Psoas muscle (tissue), 7 donors: ENCODE measurements at regions not wholly inside any gene's neighbourhood (a gene's known extent, or its start where the extent isn't known, plus 50 kb on each side); places are given as distances from the start of the nearest gene placed in this dataset.

ENCODE experiments used
- ATAC-seq, 4 donors: fragments of 200-7000 bp; cut with Tn5 transposase; one replicate each; pipeline ENCODE4 v1.9.1; 2020; ENCODE audit warnings: moderate library complexity in 3 of 4, mild to moderate bottlenecking in 2 of 4
- DNase-seq, 2 donors: peaks; one replicate each; pipeline ENCODE4 v3.0.0-alpha.2; 2020
- H3K27ac ChIP-seq: fragments of 200-600 bp; one replicate; pipeline ENCODE4 v1.8.0; 2022
- H3K27me3 ChIP-seq, 3 donors: fragments of 200-600 bp in 1 of 3; one replicate each; pipeline versions ENCODE4 v1.6.1 to v1.8.0; 2013 to 2022; ENCODE audit warnings: low read length in 2 of 3, mild to moderate bottlenecking in 2 of 3, moderate library complexity in 1 of 3; ENCODE audit not compliant: insufficient read depth in 3 of 3
- H3K36me3 ChIP-seq, 2 donors: fragments of 200-600 bp in 1 of 2; one replicate each; pipeline versions ENCODE4 v1.6.1 to v1.8.0; 2013 to 2022; ENCODE audit warnings: low read depth in 1 of 2, mild to moderate bottlenecking in 1 of 2, moderate library complexity in 1 of 2; ENCODE audit not compliant: insufficient read depth in 1 of 2
- H3K4me1 ChIP-seq: fragments of 200-600 bp; one replicate; pipeline ENCODE4 v1.8.0; 2022
- H3K4me3 ChIP-seq: fragments of 200-600 bp; one replicate; pipeline ENCODE4 v1.8.0; 2022; ENCODE audit warnings: mild to moderate bottlenecking
- H3K9me3 ChIP-seq: fragments of 200-600 bp; one replicate; pipeline ENCODE4 v1.8.0; 2022
- WGBS, 3 donors: extraction: QIAGEN DNeasy Blood & Tissue Kit; methylation state at CpG; one replicate each; pipeline versions ENCODE4 v1.1.6 to v1.1.7; 2013; 5-methylcytosine and 5-hydroxymethylcytosine counted together
- intact Hi-C, 2 donors: fragments of 100-400 bp; cut with DNase I; formaldehyde crosslinking; loops; one replicate each; pipeline versions ENCODE4 v1.11.0 to v1.14.2; 2022
- TF ChIP-seq, protein P1 (sequence below): fragments of 200-600 bp; IDR thresholded peaks from one replicate; pipeline ENCODE4 v1.8.0; 2022; ENCODE audit warnings: antibody characterized with exemption
- donor health status: healthy with polysubstance abuse.
- donor health status: DM: no; HTN: no; CAD: no; lungs with moderate emphysema.
- donor health status: Bipolar disorder and iron deficiency.
- donor health status: healthy.
- donor health status: DM: yes; HTN: yes; CAD: no.
- donor health status: DM: no; HTN: no; CAD: no.
- donor health status: DM: yes; HTN: yes; CAD: no.

DNA sequence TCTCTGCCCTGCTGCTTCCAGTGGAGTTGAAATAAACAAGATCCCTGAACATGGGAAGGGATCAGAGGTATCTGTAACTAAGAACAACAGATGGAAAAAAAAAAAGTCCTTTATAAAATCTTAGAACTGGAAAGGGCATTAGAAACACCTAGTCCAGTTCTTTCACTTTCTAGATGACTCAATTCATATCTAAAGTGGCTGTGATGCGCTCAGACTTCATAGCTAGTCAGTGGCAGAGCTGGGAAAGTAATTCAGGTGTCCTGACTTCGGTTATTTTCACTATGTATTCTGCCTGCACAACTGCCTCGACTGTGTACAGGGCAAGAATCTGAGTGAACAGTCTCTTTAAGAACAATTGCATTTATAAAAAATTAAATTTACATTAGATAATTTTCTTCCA is 151.8 kb upstream of the TMTC4 start:
- TF ChIP-seq, protein P1, sequence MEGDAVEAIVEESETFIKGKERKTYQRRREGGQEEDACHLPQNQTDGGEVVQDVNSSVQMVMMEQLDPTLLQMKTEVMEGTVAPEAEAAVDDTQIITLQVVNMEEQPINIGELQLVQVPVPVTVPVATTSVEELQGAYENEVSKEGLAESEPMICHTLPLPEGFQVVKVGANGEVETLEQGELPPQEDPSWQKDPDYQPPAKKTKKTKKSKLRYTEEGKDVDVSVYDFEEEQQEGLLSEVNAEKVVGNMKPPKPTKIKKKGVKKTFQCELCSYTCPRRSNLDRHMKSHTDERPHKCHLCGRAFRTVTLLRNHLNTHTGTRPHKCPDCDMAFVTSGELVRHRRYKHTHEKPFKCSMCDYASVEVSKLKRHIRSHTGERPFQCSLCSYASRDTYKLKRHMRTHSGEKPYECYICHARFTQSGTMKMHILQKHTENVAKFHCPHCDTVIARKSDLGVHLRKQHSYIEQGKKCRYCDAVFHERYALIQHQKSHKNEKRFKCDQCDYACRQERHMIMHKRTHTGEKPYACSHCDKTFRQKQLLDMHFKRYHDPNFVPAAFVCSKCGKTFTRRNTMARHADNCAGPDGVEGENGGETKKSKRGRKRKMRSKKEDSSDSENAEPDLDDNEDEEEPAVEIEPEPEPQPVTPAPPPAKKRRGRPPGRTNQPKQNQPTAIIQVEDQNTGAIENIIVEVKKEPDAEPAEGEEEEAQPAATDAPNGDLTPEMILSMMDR, result no peak
- DNase-seq, result no peak
- Histone ChIP-seq H3K4me1 (no peaks in the 10 kb centered on the region), H3K4me3 (no peak overlapping the region), H3K36me3 (no peaks in the 10 kb centered on the region), H3K27ac (no peak overlapping the region), H3K27me3 (peaks cover 0 to 3% (median 0%) of the 10 kb centered on the region in 3 donors), H3K9me3 (no peaks in the 10 kb centered on the region)
- ATAC-seq, result no peak
- 61 to 80% (median 68%) methylated on average over 3 of the region's 3 CpGs for WGBS, 3 donors
- intact Hi-C loops, result no loop called here

DNA sequence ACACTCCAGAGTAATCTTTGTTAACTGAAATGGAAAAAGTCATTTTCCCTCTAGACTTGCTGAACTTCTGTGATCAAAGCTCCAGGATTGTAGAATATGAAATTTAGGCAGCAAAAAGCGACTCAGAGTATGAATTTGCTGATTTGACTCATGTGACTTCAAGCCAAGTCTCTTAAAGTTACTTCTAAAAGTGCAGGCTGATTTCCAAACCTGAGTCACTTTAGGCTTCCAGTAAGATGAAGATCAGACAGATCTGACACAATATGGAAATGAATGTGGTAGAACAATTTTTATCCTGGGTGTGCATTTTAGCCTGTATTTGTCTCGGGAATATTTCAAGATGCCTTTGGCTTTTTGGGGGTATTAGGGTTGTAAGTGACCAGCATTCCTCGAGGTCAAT is 151.0 kb upstream of the TMTC4 start:
- intact Hi-C loops, result no loop called here
- Histone ChIP-seq H3K36me3 (no peaks in the 10 kb centered on the region), H3K27ac (no peak overlapping the region), H3K27me3 (peaks cover 0 to 3% (median 0%) of the 10 kb centered on the region in 3 donors), H3K4me1 (no peaks in the 10 kb centered on the region), H3K9me3 (no peaks in the 10 kb centered on the region), H3K4me3 (no peak overlapping the region)
- ATAC-seq, result no peak
- DNase-seq, result no peak
- WGBS, 3 donors, result 58 to 71% (median 64%) methylated on average over 3 of the region's 3 CpGs
- TF ChIP-seq, protein P1, result no peak

DNA sequence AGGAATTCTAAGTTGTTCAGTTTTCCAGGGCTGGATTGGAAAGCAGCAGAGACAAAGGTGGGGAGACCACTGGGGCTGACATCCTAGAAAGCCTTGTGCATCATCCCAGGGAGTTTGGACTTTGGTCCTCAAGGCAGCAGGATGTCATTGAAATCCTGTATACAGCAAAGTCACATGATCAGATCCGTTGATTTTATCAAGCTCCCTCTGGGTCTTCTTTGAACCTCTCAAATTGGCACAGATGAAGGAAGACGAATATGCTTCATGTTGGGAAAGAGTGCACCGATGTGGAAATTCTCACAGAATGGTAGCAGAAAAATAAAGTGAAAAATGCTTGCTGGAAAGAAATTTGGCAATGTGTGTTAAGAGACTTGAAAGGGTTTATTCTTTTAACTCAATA is 149.8 kb upstream of the TMTC4 start:
- 34 to 60% (median 35%) methylated on average over 3 of the region's 3 CpGs for WGBS, 3 donors
- ATAC-seq, result no peak
- intact Hi-C loops, result no loop called here

DNA sequence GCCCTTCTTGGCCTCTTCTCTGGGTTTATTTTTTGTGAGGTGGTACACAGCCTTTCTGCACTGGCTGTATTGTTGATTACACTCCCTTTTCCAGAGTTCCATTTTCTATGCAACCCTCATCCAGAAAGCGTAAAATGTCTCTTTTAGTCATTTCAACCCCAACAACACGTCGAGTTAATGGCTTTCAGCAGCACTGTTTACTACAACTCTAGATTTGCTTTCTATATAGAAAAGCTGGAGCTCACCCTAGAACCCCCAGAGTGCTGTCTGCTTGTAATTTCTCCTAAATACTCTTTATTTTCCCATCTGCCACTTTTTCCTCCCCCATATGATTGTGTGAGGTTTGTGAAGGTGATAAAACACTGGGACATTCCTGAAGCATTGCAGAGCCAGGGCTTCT is 148.9 kb upstream of the TMTC4 start:
- intact Hi-C loops, result no loop called here
- H3K9me3 ChIP-seq, result no peaks in the 10 kb centered on the region
- H3K27ac ChIP-seq, result no peak overlapping the region
- DNase-seq (no peak), ATAC-seq (no peak)
- WGBS, 3 donors, result 56 to 72% (median 61%) methylated on average over 3 of the region's 3 CpGs
- H3K36me3 ChIP-seq, result no peaks in the 10 kb centered on the region
- no peaks in the 10 kb centered on the region for H3K4me1 ChIP-seq
- TF ChIP-seq, protein P1, result no peak
- H3K4me3 ChIP-seq, result no peak overlapping the region
- peaks cover 0 to 3% (median 0%) of the 10 kb centered on the region in 3 donors for H3K27me3 ChIP-seq

More for the DNA sequence above, 149.8 kb upstream of the TMTC4 start:
- Histone ChIP-seq H3K4me1 (no peaks in the 10 kb centered on the region), H3K27ac (no peak overlapping the region), H3K36me3 (no peaks in the 10 kb centered on the region), H3K4me3 (no peak overlapping the region), H3K9me3 (no peaks in the 10 kb centered on the region), H3K27me3 (peaks cover 0 to 3% (median 0%) of the 10 kb centered on the region in 3 donors)
- no peak for DNase-seq
- TF ChIP-seq, protein P1, result no peak

DNA sequence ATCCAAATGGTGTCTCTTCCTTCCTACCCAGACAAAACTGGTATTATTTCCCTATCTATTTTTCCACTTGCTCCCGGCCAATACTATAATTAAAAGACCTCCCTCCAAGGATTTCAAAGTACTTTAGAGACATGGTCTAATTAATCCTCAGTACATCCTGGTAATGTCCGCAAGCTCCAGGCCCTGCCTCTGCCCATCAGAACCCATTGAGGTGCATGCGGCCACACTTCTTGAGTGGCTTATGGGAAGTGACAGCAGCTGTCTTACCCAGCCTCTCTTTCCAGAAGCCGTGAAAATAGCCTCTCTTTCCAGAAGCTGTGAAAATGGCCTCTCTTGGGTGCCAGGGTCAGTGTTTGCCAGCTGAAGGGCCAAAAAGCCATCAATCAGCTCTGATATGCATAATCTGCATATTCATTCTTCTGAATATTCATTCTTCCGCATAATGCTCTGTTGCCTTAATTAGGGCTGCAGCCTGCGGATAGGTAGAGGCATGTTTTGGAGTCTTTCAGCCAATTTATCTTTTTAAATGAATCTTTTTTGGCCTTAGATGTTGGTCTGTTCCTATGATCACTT is 148.4 kb upstream of the TMTC4 start:
- Histone ChIP-seq H3K36me3 (no peaks in the 10 kb centered on the region), H3K27me3 (peaks cover 0 to 3% (median 0%) of the 10 kb centered on the region in 3 donors), H3K4me3 (no peak overlapping the region), H3K4me1 (no peaks in the 10 kb centered on the region), H3K9me3 (no peaks in the 10 kb centered on the region), H3K27ac (no peak overlapping the region)
- DNase-seq (no peak), ATAC-seq (no peak)
- intact Hi-C loops, result no loop called here
- TF ChIP-seq, protein P1, result no peak
- WGBS, 3 donors, result 72 to 87% (median 78%) methylated on average over 6 of the region's 6 CpGs
